RWPE2 (cell line): ENCODE measurements at regions not wholly inside any gene's neighbourhood (a gene's known extent, or its start where the extent isn't known, plus 50 kb on each side); places are given as distances from the start of the nearest gene placed in this dataset.

Source experiments
- ATAC-seq: fragments of 200-7000 bp; cut with Tn5 transposase; 3 replicates; pipeline ENCODE4 v1.9.1; 2021; ENCODE audit warnings: low read depth
- DNase-seq: peaks from one replicate; pipeline ENCODE4 v3.0.0-alpha.2; 2020; ENCODE audit warnings: low spot score
- H3K27ac ChIP-seq: fragments of 450-650 bp; 2 replicates; pipeline ENCODE4 v1.5.1; 2017; ENCODE audit warnings: mild to moderate bottlenecking; ENCODE audit not compliant: poor library complexity, severe bottlenecking
- H3K27me3 ChIP-seq: fragments of 250-450 bp; sonication (Bioruptor Pico); 2 replicates; pipeline ENCODE4 v1.5.1; 2021; ENCODE audit warnings: mild to moderate bottlenecking, moderate library complexity; ENCODE audit not compliant: insufficient read depth, poor library complexity, severe bottlenecking
- H3K36me3 ChIP-seq: fragments of 250-450 bp; sonication (Bioruptor Pico); 2 replicates; pipeline ENCODE4 v1.5.1; 2020; ENCODE audit warnings: low read depth, mild to moderate bottlenecking, moderate library complexity
- H3K4me1 ChIP-seq: fragments of 250-450 bp; sonication (Bioruptor Pico); 2 replicates; pipeline ENCODE4 v1.5.1; 2021; ENCODE audit warnings: mild to moderate bottlenecking, moderate library complexity; ENCODE audit not compliant: insufficient read depth, poor library complexity, severe bottlenecking
- H3K4me3 ChIP-seq: fragments of 250-450 bp; sonication (Bioruptor Pico); 2 replicates; pipeline ENCODE4 v1.5.1; 2021; ENCODE audit warnings: mild to moderate bottlenecking, moderate library complexity; ENCODE audit not compliant: severe bottlenecking
- H3K9me3 ChIP-seq: fragments of 250-450 bp; sonication (Bioruptor Pico); 2 replicates; pipeline ENCODE4 v1.5.1; 2021; ENCODE audit warnings: mild to moderate bottlenecking, moderate library complexity; ENCODE audit not compliant: severe bottlenecking
- TF ChIP-seq, protein P1 (sequence below): fragments of 450-650 bp; IDR thresholded peaks from one replicate; pipeline ENCODE4 v1.5.1; 2017; ENCODE audit warnings: mild to moderate bottlenecking, moderate library complexity; ENCODE audit not compliant: poor library complexity, severe bottlenecking

DNA sequence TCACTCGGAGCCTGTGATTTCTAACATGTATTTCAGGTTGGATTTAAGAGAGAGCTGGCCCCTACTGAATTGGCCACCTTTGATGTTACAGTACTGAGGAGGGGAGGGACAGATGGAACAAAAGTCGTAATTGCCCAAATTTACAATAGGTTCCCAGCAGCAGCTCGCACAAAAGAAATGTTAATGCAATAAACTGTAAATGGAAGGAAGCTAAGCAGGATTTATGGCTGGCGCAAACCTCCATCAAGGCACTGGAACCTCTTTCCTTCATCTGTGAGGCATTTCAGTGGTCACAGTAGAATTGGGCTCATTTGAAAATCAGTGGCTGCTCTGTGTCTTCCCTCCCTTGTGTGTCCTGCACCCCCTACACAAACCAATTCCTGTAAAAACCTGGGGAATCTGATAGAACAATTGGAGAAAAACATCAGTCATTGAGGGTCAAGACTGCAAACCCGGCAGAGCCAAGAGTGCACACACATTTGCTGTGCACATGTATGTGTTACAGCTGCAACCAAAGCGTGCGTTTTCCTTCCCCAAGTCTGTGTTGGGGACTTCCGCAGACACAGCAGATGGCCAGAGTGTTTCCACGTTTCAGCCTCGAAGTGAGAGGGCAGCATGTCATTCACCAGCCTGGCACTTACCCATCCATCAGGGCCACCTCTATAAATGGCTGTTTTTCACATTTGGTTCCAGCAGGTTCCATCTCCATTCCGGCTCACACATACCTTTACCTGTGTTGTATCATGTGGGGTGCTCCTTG lies 192.8 kb downstream of the TM9SF2 start:
- Histone ChIP-seq H3K27me3 (no peaks in the 10 kb centered on the region), H3K9me3 (no peaks in the 10 kb centered on the region), H3K27ac (no peak overlapping the region), H3K4me3 (no peak overlapping the region), H3K36me3 (no peaks in the 10 kb centered on the region), H3K4me1 (no peaks in the 10 kb centered on the region)
- TF ChIP-seq, protein P1, sequence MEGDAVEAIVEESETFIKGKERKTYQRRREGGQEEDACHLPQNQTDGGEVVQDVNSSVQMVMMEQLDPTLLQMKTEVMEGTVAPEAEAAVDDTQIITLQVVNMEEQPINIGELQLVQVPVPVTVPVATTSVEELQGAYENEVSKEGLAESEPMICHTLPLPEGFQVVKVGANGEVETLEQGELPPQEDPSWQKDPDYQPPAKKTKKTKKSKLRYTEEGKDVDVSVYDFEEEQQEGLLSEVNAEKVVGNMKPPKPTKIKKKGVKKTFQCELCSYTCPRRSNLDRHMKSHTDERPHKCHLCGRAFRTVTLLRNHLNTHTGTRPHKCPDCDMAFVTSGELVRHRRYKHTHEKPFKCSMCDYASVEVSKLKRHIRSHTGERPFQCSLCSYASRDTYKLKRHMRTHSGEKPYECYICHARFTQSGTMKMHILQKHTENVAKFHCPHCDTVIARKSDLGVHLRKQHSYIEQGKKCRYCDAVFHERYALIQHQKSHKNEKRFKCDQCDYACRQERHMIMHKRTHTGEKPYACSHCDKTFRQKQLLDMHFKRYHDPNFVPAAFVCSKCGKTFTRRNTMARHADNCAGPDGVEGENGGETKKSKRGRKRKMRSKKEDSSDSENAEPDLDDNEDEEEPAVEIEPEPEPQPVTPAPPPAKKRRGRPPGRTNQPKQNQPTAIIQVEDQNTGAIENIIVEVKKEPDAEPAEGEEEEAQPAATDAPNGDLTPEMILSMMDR, result no peak
- ATAC-seq (no peak), DNase-seq (no peak)

DNA sequence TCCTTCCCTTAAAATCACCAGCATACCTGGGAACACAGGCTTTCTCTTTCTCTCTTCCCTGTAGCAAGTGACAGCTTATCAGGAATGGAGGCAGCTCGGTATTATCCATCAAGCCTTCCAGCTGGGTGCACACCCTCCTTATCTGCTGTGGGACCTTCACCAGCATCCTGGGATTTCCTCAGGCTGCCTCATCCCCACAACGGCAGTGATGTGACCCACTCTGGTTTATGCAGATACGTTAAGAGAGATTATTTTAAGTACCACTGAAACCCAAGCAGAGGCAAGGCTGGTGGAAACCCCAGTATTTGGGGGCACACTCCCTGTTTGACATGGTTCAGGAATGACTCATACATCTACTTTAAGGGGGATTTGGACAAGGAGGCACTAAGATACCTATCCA lies 192.1 kb downstream of the TM9SF2 start:
- H3K27ac ChIP-seq, result no peak overlapping the region
- ATAC-seq (no peak), DNase-seq (no peak)
- no peaks in the 10 kb centered on the region for H3K27me3 ChIP-seq
- H3K36me3 ChIP-seq, result no peaks in the 10 kb centered on the region
- H3K4me1 ChIP-seq, result no peaks in the 10 kb centered on the region
- no peaks in the 10 kb centered on the region for H3K9me3 ChIP-seq
- TF ChIP-seq, protein P1, result no peak
- no peak overlapping the region for H3K4me3 ChIP-seq

DNA sequence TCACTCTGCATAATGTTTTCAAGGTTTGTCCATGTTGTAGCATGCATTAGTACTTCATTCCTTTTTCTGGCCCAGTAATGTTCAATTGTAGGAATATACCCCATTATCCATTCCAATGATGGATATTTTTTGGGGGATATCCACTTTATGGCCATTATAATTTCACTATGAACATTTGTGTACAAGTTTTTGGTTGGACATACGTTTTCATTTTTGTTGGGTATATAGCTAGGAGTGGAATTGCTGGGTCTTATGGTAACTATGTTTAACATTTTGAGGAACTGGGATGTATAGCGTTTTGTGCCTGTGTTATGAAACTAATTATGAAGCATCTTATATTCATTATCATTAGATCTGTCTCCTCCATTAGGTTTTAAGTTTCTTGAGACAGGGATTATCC lies 191.6 kb downstream of the TM9SF2 start:
- no peaks in the 10 kb centered on the region for H3K4me1 ChIP-seq
- no peak overlapping the region for H3K4me3 ChIP-seq
- no peaks in the 10 kb centered on the region for H3K27me3 ChIP-seq
- TF ChIP-seq, protein P1, result no peak
- ATAC-seq (no peak), DNase-seq (no peak)
- H3K27ac ChIP-seq, result no peak overlapping the region
- H3K36me3 ChIP-seq, result no peaks in the 10 kb centered on the region
- H3K9me3 ChIP-seq, result no peaks in the 10 kb centered on the region

DNA sequence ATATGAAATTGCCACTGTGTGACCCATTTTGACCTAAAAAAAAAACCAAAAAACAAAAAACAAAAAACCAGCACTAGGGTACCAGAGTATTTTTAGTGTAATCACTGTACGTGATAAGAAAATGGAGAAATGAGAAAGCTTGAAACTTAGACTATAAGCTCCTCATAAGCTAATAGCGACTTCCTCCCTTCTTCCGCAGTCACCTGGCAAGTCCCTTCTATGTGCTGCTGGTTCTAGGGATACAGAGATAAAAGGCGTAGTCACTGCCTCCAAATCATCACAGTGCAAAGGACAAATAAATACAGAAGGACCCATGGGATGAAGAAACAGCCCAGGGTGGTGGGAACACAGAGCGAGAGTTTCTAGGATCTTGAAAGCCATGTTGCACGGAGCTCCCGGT lies 190.3 kb downstream of the TM9SF2 start:
- no peaks in the 10 kb centered on the region for H3K27me3 ChIP-seq
- H3K4me1 ChIP-seq, result no peaks in the 10 kb centered on the region
- DNase-seq (no peak), ATAC-seq (no peak)
- H3K36me3 ChIP-seq, result no peaks in the 10 kb centered on the region
- TF ChIP-seq, protein P1, result no peak
- no peaks in the 10 kb centered on the region for H3K9me3 ChIP-seq
- H3K27ac ChIP-seq, result no peak overlapping the region
- no peak overlapping the region for H3K4me3 ChIP-seq

DNA sequence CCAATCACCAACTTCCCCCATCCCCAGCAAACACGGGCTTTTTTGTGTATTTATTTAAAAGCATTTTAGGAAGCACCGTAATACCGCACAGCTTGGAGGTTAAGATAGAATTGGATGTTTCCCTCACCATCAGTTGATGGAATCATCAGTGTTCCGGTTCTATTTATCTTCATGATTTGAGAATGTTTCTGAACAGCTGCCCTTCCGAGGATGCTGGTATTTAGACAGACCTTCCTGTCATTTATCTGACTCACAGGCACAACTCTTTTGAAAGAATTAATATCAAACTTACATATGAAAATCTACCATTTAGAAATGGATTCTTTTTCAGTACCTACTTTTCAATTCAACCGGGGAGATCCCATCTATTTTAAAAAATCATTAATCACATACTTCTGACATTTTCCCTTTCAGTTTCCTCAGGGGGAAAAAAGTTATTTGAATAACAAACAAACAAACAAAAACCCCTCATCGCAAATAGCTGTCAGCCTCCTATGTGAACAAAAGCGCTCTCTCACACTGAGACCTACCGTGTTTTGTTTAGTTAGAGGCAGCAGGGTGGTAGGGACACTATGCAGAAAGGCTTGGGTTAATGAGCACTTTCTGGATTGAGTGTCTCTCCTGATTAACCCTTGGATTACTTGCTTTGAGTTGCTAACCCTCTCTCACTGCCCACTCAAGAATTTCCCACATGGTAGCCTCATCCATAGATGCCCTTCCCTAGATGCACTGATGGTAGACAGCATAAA lies 189.3 kb downstream of the TM9SF2 start:
- Histone ChIP-seq H3K27me3 (no peaks in the 10 kb centered on the region), H3K36me3 (no peaks in the 10 kb centered on the region), H3K4me1 (no peaks in the 10 kb centered on the region), H3K4me3 (no peak overlapping the region), H3K9me3 (no peaks in the 10 kb centered on the region), H3K27ac (no peak overlapping the region)
- TF ChIP-seq, protein P1, result no peak
- DNase-seq (no peak), ATAC-seq (no peak)
